Loucy (cell line): ENCODE measurements at regions not wholly inside any gene's neighbourhood (a gene's known extent, or its start where the extent isn't known, plus 50 kb on each side); places are given as distances from the start of the nearest gene placed in this dataset.

ENCODE experiments used
- H2AFZ ChIP-seq: fragments of 200-600 bp; sonication (generic); 2 replicates; pipeline ENCODE4 v1.6.0; 2016; ENCODE audit warnings: antibody characterized with exemption, mild to moderate bottlenecking, low read length, moderate library complexity
- H3F3A ChIP-seq: fragments of 200-600 bp; 2 replicates; pipeline ENCODE4 v1.6.0; 2016; ENCODE audit warnings: antibody characterized with exemption, low read depth, mild to moderate bottlenecking
- H3K27me3 ChIP-seq: fragments of 200-600 bp; sonication (generic); 2 replicates; pipeline ENCODE4 v1.6.1; 2014; ENCODE audit warnings: low read length, mild to moderate bottlenecking; ENCODE audit not compliant: insufficient read depth, poor library complexity, severe bottlenecking
- H3K36me3 ChIP-seq: fragments of 200-600 bp; sonication (generic); 2 replicates; pipeline ENCODE4 v1.6.1; 2016; ENCODE audit warnings: low read length; ENCODE audit not compliant: insufficient read depth
- H3K4me1 ChIP-seq: fragments of 200-600 bp; sonication (generic); 2 replicates; pipeline ENCODE4 v1.5.1; 2014; ENCODE audit warnings: low read length, mild to moderate bottlenecking; ENCODE audit not compliant: insufficient read depth, poor library complexity, severe bottlenecking
- H3K4me2 ChIP-seq: fragments of 200-600 bp; sonication (generic); 2 replicates; pipeline ENCODE4 v1.6.0; 2014; ENCODE audit warnings: antibody characterized with exemption, low read length, low read depth, mild to moderate bottlenecking; ENCODE audit not compliant: poor library complexity, severe bottlenecking
- H3K4me3 ChIP-seq: fragments of 200-600 bp; sonication (generic); 2 replicates; pipeline ENCODE4 v1.5.1; 2014; ENCODE audit warnings: low read length, mild to moderate bottlenecking, mixed read lengths; ENCODE audit not compliant: poor library complexity, severe bottlenecking
- H3K79me2 ChIP-seq: fragments of 200-600 bp; sonication (generic); 2 replicates; pipeline ENCODE4 v1.6.1; 2014; ENCODE audit warnings: low read length; ENCODE audit not compliant: insufficient read depth
- H3K9ac ChIP-seq: fragments of 200-600 bp; sonication (generic); 2 replicates; pipeline ENCODE4 v1.6.0; 2014; ENCODE audit warnings: mild to moderate bottlenecking, low read depth, low read length, moderate library complexity; ENCODE audit not compliant: poor library complexity, severe bottlenecking
- H3K9me2 ChIP-seq: fragments of 200-600 bp; sonication (generic); replicated peaks from 2 replicates; pipeline ENCODE4 v1.6.1; 2016; ENCODE audit warnings: low read depth, low read length, mixed read lengths
- H3K9me3 ChIP-seq: fragments of 200-600 bp; sonication (generic); 2 replicates; pipeline ENCODE4 v1.6.1; 2014; ENCODE audit warnings: mild to moderate bottlenecking, antibody characterized with exemption, low read length, low read depth; ENCODE audit not compliant: insufficient read depth
- H4K20me1 ChIP-seq: fragments of 200-600 bp; sonication (generic); 2 replicates; pipeline ENCODE4 v1.6.0; 2014; ENCODE audit warnings: antibody characterized with exemption, low read length, mild to moderate bottlenecking; ENCODE audit not compliant: insufficient read depth, poor library complexity, severe bottlenecking
- EZH2phosphoT487 ChIP-seq: fragments of 200-600 bp; IDR thresholded peaks from 2 replicates; pipeline ENCODE4 v1.6.1; 2018; ENCODE audit warnings: antibody characterized with exemption, mild to moderate bottlenecking, moderate library complexity, borderline replicate concordance
- TF ChIP-seq, protein P1 (sequence below): fragments of 200-600 bp; sonication (generic); conservative IDR thresholded peaks from 2 replicates; pipeline ENCODE4 v1.5.1; 2014; ENCODE audit warnings: mild to moderate bottlenecking, antibody characterized with exemption, low read length

DNA sequence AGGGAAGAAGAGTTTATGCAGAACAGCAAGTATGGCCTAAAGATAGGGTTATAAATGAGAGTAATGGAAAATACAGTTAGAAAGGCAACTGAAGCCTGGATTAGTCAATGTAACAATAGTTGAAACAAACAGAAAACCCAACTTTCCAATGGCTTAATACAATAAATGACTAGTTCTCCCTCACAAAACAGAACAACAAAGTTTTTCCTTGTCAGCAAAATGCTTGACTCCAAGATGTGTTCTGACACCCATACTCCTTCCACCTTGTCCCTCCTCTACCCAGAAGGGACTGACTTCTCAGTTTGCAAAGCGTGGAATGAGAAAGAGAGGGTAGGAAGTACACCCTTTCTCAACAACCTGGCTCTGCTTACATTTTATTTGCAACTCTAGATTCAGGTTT lies 191.4 kb upstream of the OSR1 start:
- Histone ChIP-seq H3F3A (no peaks in the 10 kb centered on the region), H3K4me3 (no peak overlapping the region), H3K27me3 (no peaks in the 10 kb centered on the region), H2AFZ (no peak overlapping the region), H3K9me2 (no peaks in the 10 kb centered on the region), H3K4me2 (no peak overlapping the region), H3K79me2 (no peaks in the 10 kb centered on the region), H3K9me3 (0 out of 2 replicates have a peak, but pooled peaks cover 3% of the 10 kb centered on the region), H3K36me3 (no peaks in the 10 kb centered on the region), H3K9ac (no peak overlapping the region), H4K20me1 (no peaks in the 10 kb centered on the region), H3K4me1 (no peaks in the 10 kb centered on the region)
- TF ChIP-seq, protein P1, sequence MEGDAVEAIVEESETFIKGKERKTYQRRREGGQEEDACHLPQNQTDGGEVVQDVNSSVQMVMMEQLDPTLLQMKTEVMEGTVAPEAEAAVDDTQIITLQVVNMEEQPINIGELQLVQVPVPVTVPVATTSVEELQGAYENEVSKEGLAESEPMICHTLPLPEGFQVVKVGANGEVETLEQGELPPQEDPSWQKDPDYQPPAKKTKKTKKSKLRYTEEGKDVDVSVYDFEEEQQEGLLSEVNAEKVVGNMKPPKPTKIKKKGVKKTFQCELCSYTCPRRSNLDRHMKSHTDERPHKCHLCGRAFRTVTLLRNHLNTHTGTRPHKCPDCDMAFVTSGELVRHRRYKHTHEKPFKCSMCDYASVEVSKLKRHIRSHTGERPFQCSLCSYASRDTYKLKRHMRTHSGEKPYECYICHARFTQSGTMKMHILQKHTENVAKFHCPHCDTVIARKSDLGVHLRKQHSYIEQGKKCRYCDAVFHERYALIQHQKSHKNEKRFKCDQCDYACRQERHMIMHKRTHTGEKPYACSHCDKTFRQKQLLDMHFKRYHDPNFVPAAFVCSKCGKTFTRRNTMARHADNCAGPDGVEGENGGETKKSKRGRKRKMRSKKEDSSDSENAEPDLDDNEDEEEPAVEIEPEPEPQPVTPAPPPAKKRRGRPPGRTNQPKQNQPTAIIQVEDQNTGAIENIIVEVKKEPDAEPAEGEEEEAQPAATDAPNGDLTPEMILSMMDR: no peak

DNA sequence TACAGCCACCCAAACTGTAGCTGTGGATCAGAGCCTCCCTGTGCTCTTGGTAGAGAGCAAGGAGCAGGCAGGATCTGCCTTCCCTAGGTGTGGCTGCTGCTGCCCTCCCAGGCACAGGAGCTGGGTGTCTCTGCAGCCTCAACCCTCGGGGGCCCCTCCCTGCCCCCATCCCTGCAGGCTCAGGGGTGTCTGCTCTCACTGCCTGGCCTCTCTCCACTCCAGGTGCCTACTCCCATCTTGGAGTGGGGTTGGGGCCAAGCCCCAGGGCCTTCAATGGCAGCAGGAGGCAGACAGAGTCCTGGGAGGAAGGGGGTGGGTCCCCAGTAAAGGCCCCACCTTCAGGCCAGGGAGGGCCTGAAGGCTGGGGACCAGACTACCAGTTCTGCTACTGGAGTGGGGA lies 189.7 kb upstream of the OSR1 start:
- Histone ChIP-seq H3K4me2 (no peak overlapping the region), H3K9ac (no peak overlapping the region), H3K4me3 (no peak overlapping the region), H2AFZ (no peak overlapping the region), H3F3A (no peaks in the 10 kb centered on the region), H3K9me3 (0 out of 2 replicates have a peak, but pooled peaks cover 3% of the 10 kb centered on the region), H4K20me1 (no peaks in the 10 kb centered on the region), H3K36me3 (no peaks in the 10 kb centered on the region), H3K79me2 (no peaks in the 10 kb centered on the region), H3K4me1 (no peaks in the 10 kb centered on the region), H3K27me3 (no peaks in the 10 kb centered on the region), H3K9me2 (no peaks in the 10 kb centered on the region)
- no peak for TF ChIP-seq EZH2phosphoT487
- TF ChIP-seq, protein P1: no peak

DNA sequence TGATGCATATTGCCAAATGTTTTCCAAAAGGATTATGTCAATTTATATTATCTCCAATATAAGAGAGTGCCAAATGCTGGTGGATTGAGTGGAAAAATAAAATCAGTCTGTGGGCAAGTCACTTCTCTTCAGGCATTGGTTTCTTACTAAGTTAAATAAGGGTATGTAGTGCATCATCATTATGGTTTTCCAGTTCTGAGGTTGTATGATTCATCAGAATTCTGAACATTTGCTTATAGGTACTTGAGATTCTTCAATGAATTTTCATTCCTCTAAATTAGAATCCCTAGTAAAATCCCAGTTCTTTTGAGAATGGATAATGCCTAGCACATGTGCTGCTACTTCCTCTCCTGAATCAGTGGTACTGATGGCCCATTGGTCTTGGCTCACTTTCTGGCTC lies 188.9 kb upstream of the OSR1 start:
- Histone ChIP-seq H3K4me1 (no peaks in the 10 kb centered on the region), H3K9me3 (0 out of 2 replicates have a peak, but pooled peaks cover 3% of the 10 kb centered on the region), H3K4me2 (no peak overlapping the region), H3K36me3 (no peaks in the 10 kb centered on the region), H3K4me3 (no peak overlapping the region), H4K20me1 (no peaks in the 10 kb centered on the region), H3K9ac (no peak overlapping the region), H3K9me2 (no peaks in the 10 kb centered on the region), H3K27me3 (no peaks in the 10 kb centered on the region), H2AFZ (no peak overlapping the region), H3F3A (no peaks in the 10 kb centered on the region), H3K79me2 (no peaks in the 10 kb centered on the region)
- TF ChIP-seq, protein P1: no peak
- no peak for TF ChIP-seq EZH2phosphoT487
